GM06990 (cell line): ENCODE measurements at regions not wholly inside any gene's neighbourhood (a gene's known extent, or its start where the extent isn't known, plus 50 kb on each side); places are given as distances from the start of the nearest gene placed in this dataset.

Experiments used
- DNase-seq: peaks from one replicate; pipeline ENCODE4 v3.0.0-alpha.2; 2011; ENCODE audit not compliant: insufficient read length; ENCODE audit errors: extremely low read depth
- H3K27me3 ChIP-seq: replicated peaks from 2 replicates; pipeline ENCODE4 v1.6.0; 2011; ENCODE audit warnings: low read length; ENCODE audit not compliant: control insufficient read depth, insufficient read depth
- H3K36me3 ChIP-seq: 2 replicates; pipeline ENCODE4 v1.5.1; 2011; ENCODE audit warnings: low read length; ENCODE audit not compliant: control insufficient read depth, insufficient read depth
- H3K4me3 ChIP-seq: replicated peaks from 2 replicates; pipeline ENCODE4 v1.5.1; 2011; ENCODE audit warnings: low read depth, mild to moderate bottlenecking, control low read depth, low read length
- TF ChIP-seq, protein P1 (sequence below): IDR thresholded peaks from 2 replicates; pipeline ENCODE4 v1.5.1; 2011; ENCODE audit warnings: low read length, control low read depth, mild to moderate bottlenecking, inconsistent platforms; ENCODE audit not compliant: insufficient read depth, poor library complexity, severe bottlenecking

- no peaks in the 10 kb centered on the region for H3K27me3 ChIP-seq
- no peak for DNase-seq
- H3K4me3 ChIP-seq, result no peak overlapping the region
- TF ChIP-seq, protein P1, sequence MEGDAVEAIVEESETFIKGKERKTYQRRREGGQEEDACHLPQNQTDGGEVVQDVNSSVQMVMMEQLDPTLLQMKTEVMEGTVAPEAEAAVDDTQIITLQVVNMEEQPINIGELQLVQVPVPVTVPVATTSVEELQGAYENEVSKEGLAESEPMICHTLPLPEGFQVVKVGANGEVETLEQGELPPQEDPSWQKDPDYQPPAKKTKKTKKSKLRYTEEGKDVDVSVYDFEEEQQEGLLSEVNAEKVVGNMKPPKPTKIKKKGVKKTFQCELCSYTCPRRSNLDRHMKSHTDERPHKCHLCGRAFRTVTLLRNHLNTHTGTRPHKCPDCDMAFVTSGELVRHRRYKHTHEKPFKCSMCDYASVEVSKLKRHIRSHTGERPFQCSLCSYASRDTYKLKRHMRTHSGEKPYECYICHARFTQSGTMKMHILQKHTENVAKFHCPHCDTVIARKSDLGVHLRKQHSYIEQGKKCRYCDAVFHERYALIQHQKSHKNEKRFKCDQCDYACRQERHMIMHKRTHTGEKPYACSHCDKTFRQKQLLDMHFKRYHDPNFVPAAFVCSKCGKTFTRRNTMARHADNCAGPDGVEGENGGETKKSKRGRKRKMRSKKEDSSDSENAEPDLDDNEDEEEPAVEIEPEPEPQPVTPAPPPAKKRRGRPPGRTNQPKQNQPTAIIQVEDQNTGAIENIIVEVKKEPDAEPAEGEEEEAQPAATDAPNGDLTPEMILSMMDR, result no peak
- H3K36me3 ChIP-seq, result no peaks in the 10 kb centered on the region
Observed at GRCh38 chr12:115004470-115005146, 320.6 kb upstream of the TBX3 start.

- no peak overlapping the region for H3K4me3 ChIP-seq
- H3K27me3 ChIP-seq, result no peaks in the 10 kb centered on the region
- no peaks in the 10 kb centered on the region for H3K36me3 ChIP-seq
- TF ChIP-seq, protein P1, result no peak
- no peak for DNase-seq
Observed at GRCh38 chr12:115002434-115002833, 318.5 kb upstream of the TBX3 start.

DNA sequence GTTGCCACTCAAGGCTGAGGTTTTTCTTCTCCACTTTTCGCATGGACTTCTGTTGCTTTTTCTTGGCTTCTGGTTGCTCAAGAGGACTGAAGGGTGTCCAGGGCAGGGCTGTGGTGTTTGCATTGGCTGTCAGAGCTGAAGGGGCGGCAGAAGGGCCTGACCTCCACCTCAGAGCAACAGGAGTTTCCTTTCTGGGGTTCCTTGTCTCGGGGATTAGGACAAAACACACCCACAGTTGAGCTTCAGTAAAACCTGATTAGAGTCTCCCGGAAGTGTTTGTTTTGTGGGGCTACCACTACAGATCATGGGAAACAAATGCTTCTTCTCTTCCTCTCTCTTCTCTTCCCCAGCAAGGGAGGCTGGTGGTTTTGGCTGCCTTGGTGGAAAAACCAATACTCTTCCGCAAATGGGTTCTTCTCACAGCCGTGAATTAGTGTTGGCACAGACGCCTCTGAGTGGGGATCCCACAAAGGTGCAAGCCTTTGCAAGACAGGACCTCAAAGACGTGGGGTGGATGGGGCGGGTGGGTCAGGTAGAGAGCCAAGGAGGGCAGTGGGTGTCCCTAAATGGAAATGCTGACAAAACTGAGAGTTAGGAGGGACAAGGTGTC is 317.7 kb upstream of the TBX3 start:
- TF ChIP-seq, protein P1, result no peak

DNA sequence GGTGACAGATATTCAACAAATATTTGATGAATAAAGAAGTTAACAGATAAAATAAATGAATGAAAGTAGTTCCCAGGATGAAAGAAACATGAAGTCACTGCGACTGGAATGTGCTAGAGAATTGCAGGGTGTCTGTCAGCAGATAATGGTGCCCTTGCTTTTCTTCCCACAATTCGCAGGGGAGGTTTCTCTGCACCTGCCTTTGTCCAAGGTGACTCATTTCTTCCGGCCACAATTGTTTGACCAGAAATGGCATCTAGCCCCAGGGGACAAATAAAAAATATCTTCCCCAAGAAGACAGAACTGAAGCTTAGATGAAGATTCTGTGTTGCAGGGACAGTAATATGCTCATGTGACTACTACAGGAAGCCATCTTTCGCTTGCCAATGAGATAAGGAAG is 316.1 kb upstream of the TBX3 start:
- DNase-seq, result peak; percentile 15
- Histone ChIP-seq H3K27me3 (no peaks in the 10 kb centered on the region), H3K4me3 (no peak overlapping the region), H3K36me3 (no peaks in the 10 kb centered on the region)
- TF ChIP-seq, protein P1, result no peak

More for the DNA sequence above, 317.7 kb upstream of the TBX3 start:
- H3K27me3 ChIP-seq, result no peaks in the 10 kb centered on the region
- no peak overlapping the region for H3K4me3 ChIP-seq
- no peaks in the 10 kb centered on the region for H3K36me3 ChIP-seq
- no peak for DNase-seq

GRCh38 chr12:114998750-114999128 is 314.8 kb upstream of the TBX3 start:
- no peak for DNase-seq
- Histone ChIP-seq H3K4me3 (no peak overlapping the region), H3K36me3 (no peaks in the 10 kb centered on the region), H3K27me3 (no peaks in the 10 kb centered on the region)
- TF ChIP-seq, protein P1, result no peak
